Adrenal gland (tissue), 5 donors: ENCODE measurements at regions not wholly inside any gene's neighbourhood (a gene's known extent, or its start where the extent isn't known, plus 50 kb on each side); places are given as distances from the start of the nearest gene placed in this dataset.

ENCODE experiments used
- CTCF ChIP-seq, 6 experiments: fragments of 450-650 bp in 4 of 6; fragments of 200-600 bp in 2 of 6; sonication (generic) in 1 of 6; IDR thresholded peaks; 1 replicate in 5 of 6; 2 replicates in 1 of 6; pipeline versions ENCODE4 v1.5.1 to v1.8.0; 2016 to 2021; ENCODE audit warnings: antibody characterized with exemption in 6 of 6, mild to moderate bottlenecking in 2 of 6, moderate library complexity in 1 of 6
- POLR2A ChIP-seq, 2 donors: fragments of 450-650 bp; IDR thresholded peaks; one replicate each; pipeline ENCODE4 v1.6.1; 2017; ENCODE audit warnings: antibody characterized with exemption in 2 of 2, mild to moderate bottlenecking in 2 of 2, moderate library complexity in 1 of 2
- donor health status: DM: no; HTN: no; CAD: no.

GRCh38 chr12:92389466-92389865, 243.8 kb upstream of the BTG1 start:
- TF ChIP-seq POLR2A (IDR thresholded peaks at IDR 0.05) (no peak), CTCF (IDR thresholded peaks at IDR 0.05) (no peak)
